ENCODE measurements at regions not wholly inside any gene's neighbourhood (a gene's known extent, or its start where the extent isn't known, plus 50 kb on each side); places are given as distances from the start of the nearest gene placed in this dataset.

- TF ChIP-seq REST (IDR thresholded peaks at IDR 0.05; ENCODE audit: low read depth) (no peak), TAF1 (IDR thresholded peaks at IDR 0.05; ENCODE audit: low read depth) (no peak), TEAD4 (IDR thresholded peaks at IDR 0.05) (no peak), FOXM1 (IDR thresholded peaks at IDR 0.05; ENCODE audit: borderline replicate concordance, low read depth) (no peak), NFIC (IDR thresholded peaks at IDR 0.05) (no peak), CEBPB (IDR thresholded peaks at IDR 0.05) (no peak), CREB1 (IDR thresholded peaks at IDR 0.05; ENCODE audit: low read depth) (no peak)
Observed at GRCh38 chr6:48490658-48491057, 379.7 kb upstream of the PTCHD4 start.

- TF ChIP-seq YY1 (IDR thresholded peaks at IDR 0.05; ENCODE audit: low read depth) (no peak), RAD21 (IDR thresholded peaks at IDR 0.05; ENCODE audit: low read depth) (no peak), ZBTB7A (IDR thresholded peaks at IDR 0.05; ENCODE audit: low read depth) (no peak), MAX (IDR thresholded peaks at IDR 0.05) (no peak), EP300 (IDR thresholded peaks at IDR 0.05; ENCODE audit: borderline replicate concordance) (no peak), CREB1 (IDR thresholded peaks at IDR 0.05; ENCODE audit: low read depth) (no peak), REST (IDR thresholded peaks at IDR 0.05; ENCODE audit: low read depth) (no peak), CEBPB (IDR thresholded peaks at IDR 0.05) (no peak), TAF1 (IDR thresholded peaks at IDR 0.05; ENCODE audit: low read depth) (no peak), TCF12 (IDR thresholded peaks at IDR 0.05; ENCODE audit: low read depth) (no peak), USF1 (IDR thresholded peaks at IDR 0.05) (no peak), EGR1 (IDR thresholded peaks at IDR 0.05) (no peak), NFIC (IDR thresholded peaks at IDR 0.05) (no peak), FOXM1 (IDR thresholded peaks at IDR 0.05; ENCODE audit: borderline replicate concordance, low read depth) (no peak), TEAD4 (IDR thresholded peaks at IDR 0.05) (no peak)
Observed at GRCh38 chr6:48486876-48487275, 375.9 kb upstream of the PTCHD4 start.

- TF ChIP-seq TAF1 (IDR thresholded peaks at IDR 0.05; ENCODE audit: low read depth) (no peak), YY1 (IDR thresholded peaks at IDR 0.05; ENCODE audit: low read depth) (no peak), FOXM1 (IDR thresholded peaks at IDR 0.05; ENCODE audit: borderline replicate concordance, low read depth) (no peak)
Observed at GRCh38 chr6:48486373-48486772, 375.4 kb upstream of the PTCHD4 start.

GRCh38 chr6:48476257-48476656 lies 365.3 kb upstream of the PTCHD4 start:
- TF ChIP-seq CREB1 (IDR thresholded peaks at IDR 0.05; ENCODE audit: low read depth) (no peak), MAX (IDR thresholded peaks at IDR 0.05) (no peak), FOXM1 (IDR thresholded peaks at IDR 0.05; ENCODE audit: borderline replicate concordance, low read depth) (no peak), RAD21 (IDR thresholded peaks at IDR 0.05; ENCODE audit: low read depth) (peak; percentile 29), NFIC (IDR thresholded peaks at IDR 0.05) (no peak), TCF12 (IDR thresholded peaks at IDR 0.05; ENCODE audit: low read depth) (no peak)

- no peak for TF ChIP-seq TEAD4 (IDR thresholded peaks at IDR 0.05)
- no peak for TF ChIP-seq USF1 (IDR thresholded peaks at IDR 0.05)
Observed at GRCh38 chr6:48475275-48475674, 364.3 kb upstream of the PTCHD4 start.

GRCh38 chr6:48474830-48475229 lies 363.8 kb upstream of the PTCHD4 start:
- TF ChIP-seq CEBPB (IDR thresholded peaks at IDR 0.05) (no peak), EP300 (IDR thresholded peaks at IDR 0.05; ENCODE audit: borderline replicate concordance) (no peak), CREB1 (IDR thresholded peaks at IDR 0.05; ENCODE audit: low read depth) (no peak), YY1 (IDR thresholded peaks at IDR 0.05; ENCODE audit: low read depth) (no peak), RAD21 (IDR thresholded peaks at IDR 0.05; ENCODE audit: low read depth) (no peak), ZBTB7A (IDR thresholded peaks at IDR 0.05; ENCODE audit: low read depth) (no peak), MAX (IDR thresholded peaks at IDR 0.05) (no peak), NFIC (IDR thresholded peaks at IDR 0.05) (no peak), FOXM1 (IDR thresholded peaks at IDR 0.05; ENCODE audit: borderline replicate concordance, low read depth) (no peak)

GRCh38 chr6:48474136-48474535 lies 363.1 kb upstream of the PTCHD4 start:
- TF ChIP-seq EP300 (IDR thresholded peaks at IDR 0.05; ENCODE audit: borderline replicate concordance) (no peak), CREB1 (IDR thresholded peaks at IDR 0.05; ENCODE audit: low read depth) (no peak), MAX (IDR thresholded peaks at IDR 0.05) (no peak), RAD21 (IDR thresholded peaks at IDR 0.05; ENCODE audit: low read depth) (no peak), NFIC (IDR thresholded peaks at IDR 0.05) (no peak), USF1 (IDR thresholded peaks at IDR 0.05) (no peak), EGR1 (IDR thresholded peaks at IDR 0.05) (no peak), YY1 (IDR thresholded peaks at IDR 0.05; ENCODE audit: low read depth) (no peak), TAF1 (IDR thresholded peaks at IDR 0.05; ENCODE audit: low read depth) (no peak), TEAD4 (IDR thresholded peaks at IDR 0.05) (no peak), FOXM1 (IDR thresholded peaks at IDR 0.05; ENCODE audit: borderline replicate concordance, low read depth) (no peak), REST (IDR thresholded peaks at IDR 0.05; ENCODE audit: low read depth) (no peak), TCF12 (IDR thresholded peaks at IDR 0.05; ENCODE audit: low read depth) (no peak), ZBTB7A (IDR thresholded peaks at IDR 0.05; ENCODE audit: low read depth) (no peak), CEBPB (IDR thresholded peaks at IDR 0.05) (no peak)

Data from Ishikawa (cell line).